GM12878 (cell line): ENCODE measurements at regions not wholly inside any gene's neighbourhood (a gene's known extent, or its start where the extent isn't known, plus 50 kb on each side); places are given as distances from the start of the nearest gene placed in this dataset.

Source experiments
- FOS ChIP-seq: IDR thresholded peaks from 3 replicates; pipeline ENCODE4 v1.6.1; 2011; ENCODE audit warnings: borderline replicate concordance; ENCODE audit not compliant: insufficient read length; ENCODE audit errors: extremely low read depth
- TF ChIP-seq, protein P1 (sequence below), 3 experiments: IDR thresholded peaks in 2 of 3; conservative IDR thresholded peaks in 1 of 3; 2 replicates each; pipeline ENCODE4 v1.5.1; 2011; ENCODE audit warnings: low read depth in 3 of 3, low read length in 3 of 3, mild to moderate bottlenecking in 3 of 3, control low read depth in 2 of 3, moderate library complexity in 2 of 3, inconsistent platforms in 1 of 3, mixed read lengths in 1 of 3; ENCODE audit not compliant: control insufficient read depth in 2 of 3, insufficient read depth in 1 of 3; ENCODE audit errors: extremely low read depth in 1 of 3

GRCh38 chr1:2861143-2861987, 59.9 kb upstream of the TTC34 start:
- TF ChIP-seq, protein P1, sequence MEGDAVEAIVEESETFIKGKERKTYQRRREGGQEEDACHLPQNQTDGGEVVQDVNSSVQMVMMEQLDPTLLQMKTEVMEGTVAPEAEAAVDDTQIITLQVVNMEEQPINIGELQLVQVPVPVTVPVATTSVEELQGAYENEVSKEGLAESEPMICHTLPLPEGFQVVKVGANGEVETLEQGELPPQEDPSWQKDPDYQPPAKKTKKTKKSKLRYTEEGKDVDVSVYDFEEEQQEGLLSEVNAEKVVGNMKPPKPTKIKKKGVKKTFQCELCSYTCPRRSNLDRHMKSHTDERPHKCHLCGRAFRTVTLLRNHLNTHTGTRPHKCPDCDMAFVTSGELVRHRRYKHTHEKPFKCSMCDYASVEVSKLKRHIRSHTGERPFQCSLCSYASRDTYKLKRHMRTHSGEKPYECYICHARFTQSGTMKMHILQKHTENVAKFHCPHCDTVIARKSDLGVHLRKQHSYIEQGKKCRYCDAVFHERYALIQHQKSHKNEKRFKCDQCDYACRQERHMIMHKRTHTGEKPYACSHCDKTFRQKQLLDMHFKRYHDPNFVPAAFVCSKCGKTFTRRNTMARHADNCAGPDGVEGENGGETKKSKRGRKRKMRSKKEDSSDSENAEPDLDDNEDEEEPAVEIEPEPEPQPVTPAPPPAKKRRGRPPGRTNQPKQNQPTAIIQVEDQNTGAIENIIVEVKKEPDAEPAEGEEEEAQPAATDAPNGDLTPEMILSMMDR (IDR thresholded peaks at IDR 0.05 in 2 of 3, conservative IDR thresholded peaks at IDR 0.05 in 1 of 3; ENCODE audit: control insufficient read depth in 2 of 3, extremely low read depth in 1 of 3, insufficient read depth in 1 of 3, low read depth in 3 of 3, low read length in 3 of 3): no peak
- no peak for TF ChIP-seq FOS
